CD14-positive monocyte (primary cell): ENCODE measurements at regions not wholly inside any gene's neighbourhood (a gene's known extent, or its start where the extent isn't known, plus 50 kb on each side); places are given as distances from the start of the nearest gene placed in this dataset.
A peak's percentile ranks its signal among the peaks of the same experiment; 100 is the strongest.

ENCODE experiments used
- DNase-seq, 3 donors: peaks; one replicate each; pipeline ENCODE4 v3.0.0-alpha.2; 2011 to 2022
- H2AFZ ChIP-seq: 2 replicates; pipeline ENCODE4 v1.6.0; 2012; ENCODE audit warnings: mild to moderate bottlenecking, low read depth, low read length, inconsistent platforms; ENCODE audit not compliant: insufficient read depth, poor library complexity, severe bottlenecking
- H3K27ac ChIP-seq, 2 donors: 1 replicate in 1 of 2; 2 replicates in 1 of 2; pipeline ENCODE4 v1.5.1; 2012 to 2013; ENCODE audit warnings: low read length in 2 of 2, control low read depth in 1 of 2, inconsistent platforms in 1 of 2, low read depth in 1 of 2, mild to moderate bottlenecking in 1 of 2
- H3K27me3 ChIP-seq, 2 donors: one replicate each; pipeline versions ENCODE4 v1.6.0 to v1.6.1; 2011 to 2013; ENCODE audit warnings: low read length in 2 of 2; ENCODE audit not compliant: control insufficient read depth in 2 of 2, insufficient read depth in 2 of 2
- H3K36me3 ChIP-seq, 2 donors: replicated peaks in 1 of 2; 1 replicate in 1 of 2; 2 replicates in 1 of 2; pipeline versions ENCODE4 v1.5.1 to v1.6.1; 2012 to 2013; ENCODE audit warnings: low read length in 2 of 2, control low read depth in 1 of 2, inconsistent platforms in 1 of 2, mild to moderate bottlenecking in 1 of 2; ENCODE audit not compliant: insufficient read depth in 2 of 2, control insufficient read depth in 1 of 2
- H3K4me1 ChIP-seq, 2 donors: 1 replicate in 1 of 2; 2 replicates in 1 of 2; pipeline versions ENCODE4 v1.5.1 to v1.6.1; 2012 to 2013; ENCODE audit warnings: low read length in 2 of 2, control low read depth in 1 of 2, inconsistent platforms in 1 of 2, mild to moderate bottlenecking in 1 of 2, moderate library complexity in 1 of 2; ENCODE audit not compliant: insufficient read depth in 2 of 2, control insufficient read depth in 1 of 2
- H3K4me2 ChIP-seq: replicated peaks from 2 replicates; pipeline ENCODE3; 2012; ENCODE audit warnings: low read length, moderate library complexity, mild to moderate bottlenecking; ENCODE audit not compliant: poor library complexity, severe bottlenecking; ENCODE audit errors: extremely low read depth
- H3K4me3 ChIP-seq, 3 experiments: fragments of 200-600 bp in 1 of 3; sonication (generic) in 1 of 3; replicated peaks in 1 of 3; 1 replicate in 2 of 3; 2 replicates in 1 of 3; pipeline ENCODE4 v1.5.1; 2011 to 2013; ENCODE audit warnings: low read length in 3 of 3, mild to moderate bottlenecking in 3 of 3, control low read depth in 2 of 3, low read depth in 2 of 3, inconsistent platforms in 1 of 3, moderate library complexity in 1 of 3
- H3K79me2 ChIP-seq: 2 replicates; pipeline ENCODE4 v1.6.0; 2012; ENCODE audit warnings: mild to moderate bottlenecking, control low read depth, inconsistent platforms, low read length, moderate library complexity; ENCODE audit not compliant: insufficient read depth
- H3K9ac ChIP-seq: 2 replicates; pipeline ENCODE4 v1.6.0; 2017; ENCODE audit warnings: low read length, mild to moderate bottlenecking; ENCODE audit not compliant: insufficient read depth, poor library complexity, severe bottlenecking
- H3K9me3 ChIP-seq, 2 donors: replicated peaks in 1 of 2; 1 replicate in 1 of 2; 2 replicates in 1 of 2; pipeline versions ENCODE4 v1.5.1 to v1.6.1; 2012 to 2013; ENCODE audit warnings: low read length in 2 of 2, control low read depth in 1 of 2; ENCODE audit not compliant: control insufficient read depth in 1 of 2, insufficient read depth in 1 of 2
- H4K20me1 ChIP-seq: 2 replicates; pipeline ENCODE4 v1.6.0; 2012; ENCODE audit warnings: mild to moderate bottlenecking, low read length, control low read depth, moderate library complexity; ENCODE audit not compliant: insufficient read depth
- H3K27ac Mint-ChIP-seq, 7 donors: one replicate each; pipeline ENCODE4 v1.8.0; 2020; ENCODE audit warnings: mild to moderate bottlenecking in 7 of 7, mixed read lengths in 7 of 7, moderate library complexity in 6 of 7, inconsistent platforms in 2 of 7
- H3K27me3 Mint-ChIP-seq, 3 donors: one replicate each; pipeline ENCODE4 v1.8.0; 2021 to 2022; ENCODE audit warnings: low read depth in 3 of 3, mild to moderate bottlenecking in 3 of 3, mixed read lengths in 3 of 3, moderate library complexity in 3 of 3, inconsistent platforms in 1 of 3
- H3K36me3 Mint-ChIP-seq, 2 donors: one replicate each; pipeline ENCODE4 v1.8.0; 2020; ENCODE audit warnings: mixed read lengths in 2 of 2, inconsistent platforms in 1 of 2, mild to moderate bottlenecking in 1 of 2
- H3K4me1 Mint-ChIP-seq: one replicate; pipeline ENCODE4 v1.8.0; 2020; ENCODE audit warnings: mild to moderate bottlenecking, mixed read lengths
- H3K4me3 Mint-ChIP-seq, 2 donors: one replicate each; pipeline ENCODE4 v1.8.0; 2020; ENCODE audit warnings: mild to moderate bottlenecking in 2 of 2, mixed read lengths in 2 of 2, moderate library complexity in 1 of 2
- H3K9me3 Mint-ChIP-seq, 7 donors: one replicate each; pipeline ENCODE4 v1.8.0; 2020 to 2022; ENCODE audit warnings: mixed read lengths in 7 of 7, mild to moderate bottlenecking in 6 of 7, moderate library complexity in 6 of 7, inconsistent platforms in 2 of 7
- CTCF ChIP-seq: fragments of 200-600 bp; IDR thresholded peaks from one replicate; pipeline ENCODE4 v1.8.0; 2022; ENCODE audit warnings: antibody characterized with exemption, mild to moderate bottlenecking
- WGBS: methylation state at CpG from one replicate; pipeline ENCODE4 v1.1.5; 2013; ENCODE audit warnings: missing lambda C conversion rate; ENCODE audit not compliant: insufficient coverage; 5-methylcytosine and 5-hydroxymethylcytosine counted together
- intact Hi-C, 2 donors: fragments of 100-400 bp; cut with micrococcal nuclease; formaldehyde crosslinking; loops; one replicate each; pipeline versions ENCODE4 v1.15.0 to v1.15.1; 2023

GRCh38 chr6:109242029-109242428 lies 140.2 kb downstream of the CD164 start:
- H3K9me3 ChIP-seq: no peaks in the 10 kb centered on the region
- no peaks in the 10 kb centered on the region for H3K27me3 ChIP-seq
- no CpG with 5 or more reads among the region's 2 CpGs for WGBS
- H2AFZ ChIP-seq: no peak overlapping the region
- no peaks in the 10 kb centered on the region for H3K79me2 ChIP-seq
- peaks cover 68% of the 10 kb centered on the region for H3K4me1 Mint-ChIP-seq
- H4K20me1 ChIP-seq: no peaks in the 10 kb centered on the region
- H3K4me2 ChIP-seq: no peak overlapping the region
- no peaks in the 10 kb centered on the region for H3K36me3 ChIP-seq
- no peak overlapping the region for H3K9ac ChIP-seq
- peaks cover 0 to 2% (median 0%) of the 10 kb centered on the region in 3 donors for H3K27me3 Mint-ChIP-seq
- intact Hi-C loops: loop anchor here (5.0 to 10.0 kb wide), 2 partner anchors 140 to 463 kb away; partner anchors contain the start of gene CD164 (in 1 of the 2)
- H3K9me3 Mint-ChIP-seq: peaks cover 0 to 5% (median 0%) of the 10 kb centered on the region in 7 donors
- no peak for TF ChIP-seq CTCF
- peak overlapping the region; percentile 53 to 96 (median 85) for H3K27ac Mint-ChIP-seq
- peak overlapping the region; percentile 38 to 96 for H3K27ac ChIP-seq
- H3K4me1 ChIP-seq: peaks cover 74 to 78% of the 10 kb centered on the region in 2 donors
- no peak overlapping the region for H3K4me3 ChIP-seq
- no peak for DNase-seq
- H3K4me3 Mint-ChIP-seq: no peak overlapping the region
- H3K36me3 Mint-ChIP-seq: peaks cover 4% of the 10 kb centered on the region in 2 donors

DNA sequence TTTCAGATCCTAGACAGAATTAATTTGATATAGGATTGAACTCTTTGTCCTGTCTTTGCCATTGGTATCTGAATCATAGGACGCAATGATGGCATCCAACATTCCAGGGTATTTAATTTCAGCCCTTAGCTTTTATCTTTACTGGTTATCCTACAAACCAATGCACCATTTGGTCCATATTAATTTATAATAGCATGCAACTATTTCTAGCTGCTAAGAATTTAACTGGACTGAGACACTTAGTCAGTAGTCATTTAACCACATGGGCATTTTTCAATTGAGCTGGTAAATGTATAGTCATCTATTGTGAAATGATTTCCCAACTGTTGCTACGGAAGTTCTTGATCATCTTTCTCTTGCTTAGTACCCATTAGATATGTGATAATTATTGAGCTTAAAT lies 141.1 kb downstream of the CD164 start:
- no peaks in the 10 kb centered on the region for H4K20me1 ChIP-seq
- H3K4me3 ChIP-seq: peak overlapping the region in 1 of 3 experiments; percentile 3
- intact Hi-C loops: loop anchor here (5.0 to 10.0 kb wide), 2 partner anchors 141 to 464 kb away; partner anchors contain the start of gene CD164 (in 1 of the 2)
- H3K4me3 Mint-ChIP-seq: no peak overlapping the region
- WGBS: no CpG with 5 or more reads among the region's 2 CpGs
- H3K36me3 ChIP-seq: no peaks in the 10 kb centered on the region
- peaks cover 0 to 5% (median 0%) of the 10 kb centered on the region in 7 donors for H3K9me3 Mint-ChIP-seq
- H3K27ac Mint-ChIP-seq: peak overlapping the region; percentile 88 to 99 (median 97)
- H3K27me3 Mint-ChIP-seq: peaks cover 0 to 2% (median 0%) of the 10 kb centered on the region in 3 donors
- H3K79me2 ChIP-seq: no peaks in the 10 kb centered on the region
- H2AFZ ChIP-seq: no peak overlapping the region
- no peaks in the 10 kb centered on the region for H3K9me3 ChIP-seq
- H3K36me3 Mint-ChIP-seq: peaks cover 4% of the 10 kb centered on the region in 2 donors
- H3K4me1 Mint-ChIP-seq: peaks cover 76% of the 10 kb centered on the region
- no peak for TF ChIP-seq CTCF
- peak; percentile 76 to 98 (median 91) for DNase-seq
- H3K4me1 ChIP-seq: peaks cover 82 to 86% of the 10 kb centered on the region in 2 donors
- peak overlapping the region in 1 of 2 donors; percentile 96 for H3K27ac ChIP-seq
- no peaks in the 10 kb centered on the region for H3K27me3 ChIP-seq
- H3K4me2 ChIP-seq: peak overlapping the region; percentile 37
- H3K9ac ChIP-seq: no peak overlapping the region
